ENCODE measurements at regions not wholly inside any gene's neighbourhood (a gene's known extent, or its start where the extent isn't known, plus 50 kb on each side); places are given as distances from the start of the nearest gene placed in this dataset.

- WGBS (ENCODE audit: insufficient coverage, insufficient replicate concordance, low lambda C conversion rate, missing lambda C conversion rate): 0% methylated on average over 1 of the region's 1 CpG
- in situ Hi-C loops (cut with MboI): no loop called here
- no peak for FAIRE-seq
- H3K9me3 ChIP-seq (replicated peaks; ENCODE audit: control insufficient read depth, insufficient read depth, low read length): no peaks in the 10 kb centered on the region
- DNase-seq (ENCODE audit: low read depth, low spot score): no peak
- ChIA-PET POLR2A (no interaction called here), CTCF (no interaction called here), SMC1A (ENCODE audit: uncharacterized antibody, unreplicated experiment) (no interaction called here), RAD21 (ENCODE audit: unreplicated experiment) (no interaction called here)
- H4K20me1 ChIP-seq (ENCODE audit: control insufficient read depth, insufficient read depth): no peaks in the 10 kb centered on the region
- H3K27me3 ChIP-seq (replicated peaks in 1 of 2; ENCODE audit: control insufficient read depth in 2 of 2, insufficient read depth in 2 of 2, low read length in 1 of 2): no peaks in the 10 kb centered on the region
- no peaks in the 10 kb centered on the region for H3K4me1 ChIP-seq (ENCODE audit: control insufficient read depth, insufficient read depth, low read length)
- no peak for ATAC-seq
- H3K4me3 ChIP-seq: no peak overlapping the region
- no peak overlapping the region for H3K9ac ChIP-seq (ENCODE audit: control insufficient read depth, insufficient read depth, low read length)
- H3K27ac ChIP-seq (ENCODE audit: control insufficient read depth, insufficient read depth): no peak overlapping the region
- H3K79me2 ChIP-seq (ENCODE audit: control insufficient read depth, insufficient read depth, low read length): no peaks in the 10 kb centered on the region
- no peaks in the 10 kb centered on the region for H3K36me3 ChIP-seq (ENCODE audit: control insufficient read depth in 2 of 2, insufficient read depth in 2 of 2, low read length in 1 of 2)
- intact Hi-C loops (cut with micrococcal nuclease; ENCODE audit: unreplicated experiment): no loop called here
- H3K4me2 ChIP-seq (ENCODE audit: control insufficient read depth, insufficient read depth): no peak overlapping the region
- BruUV-seq (replicated peaks): no TSS peak
- no peak overlapping the region for H2AFZ ChIP-seq (ENCODE audit: control insufficient read depth, low read depth, low read length)
- TF ChIP-seq MYC (IDR thresholded peaks at IDR 0.05; ENCODE audit: insufficient read depth, insufficient read length, insufficient replicate concordance, low read length, severe bottlenecking) (no peak), MEF2B (IDR thresholded peaks at IDR 0.05; ENCODE audit: partially characterized antibody, poor library complexity, severe bottlenecking) (no peak), SUPT20H (IDR thresholded peaks at IDR 0.05; ENCODE audit: borderline replicate concordance, control insufficient read depth, low read depth, low read length) (no peak), NBN (IDR thresholded peaks at IDR 0.05) (no peak), REST (IDR thresholded peaks at IDR 0.05; ENCODE audit: low read depth, low read length) (no peak), POU2F2 (IDR thresholded peaks at IDR 0.05; ENCODE audit: borderline replicate concordance, low read depth, low read length) (no peak), BCL11A (IDR thresholded peaks at IDR 0.05; ENCODE audit: low read depth, low read length) (no peak), MTA3 (IDR thresholded peaks at IDR 0.05; ENCODE audit: borderline replicate concordance, low read length) (no peak), ZBTB11 (CRISPR knock-in tag; IDR thresholded peaks at IDR 0.05) (no peak), TCF3 (IDR thresholded peaks at IDR 0.05; ENCODE audit: borderline replicate concordance, insufficient read depth, low read depth, low read length) (no peak), RB1 (IDR thresholded peaks at IDR 0.05; ENCODE audit: borderline replicate concordance) (no peak), CBX3 (IDR thresholded peaks at IDR 0.05; ENCODE audit: borderline replicate concordance, low read depth) (no peak), DPF2 (IDR thresholded peaks at IDR 0.05) (no peak), PRDM15 (CRISPR knock-in tag; IDR thresholded peaks at IDR 0.05) (no peak), NRF1 (conservative IDR thresholded peaks at IDR 0.05; ENCODE audit: low read depth, low read length) (no peak)
Measured at GRCh38 chr3:7843441-7843840, 658.2 kb upstream of the LMCD1 start.
